GM12865 (cell line): ENCODE measurements at regions not wholly inside any gene's neighbourhood (a gene's known extent, or its start where the extent isn't known, plus 50 kb on each side); places are given as distances from the start of the nearest gene placed in this dataset.

ENCODE experiments used
- DNase-seq: peaks from one replicate; pipeline ENCODE4 v3.0.0; 2010; ENCODE audit warnings: low read depth
- H3K4me3 ChIP-seq: 2 replicates; pipeline ENCODE4 v1.5.1; 2011; ENCODE audit warnings: mild to moderate bottlenecking, low read depth, low read length, control low read depth
- CTCF ChIP-seq: IDR thresholded peaks from 2 replicates; pipeline ENCODE4 v1.5.1; 2011; ENCODE audit warnings: low read length, control low read depth, low read depth, inconsistent platforms; ENCODE audit not compliant: insufficient read depth; ENCODE audit errors: missing control alignments

DNA sequence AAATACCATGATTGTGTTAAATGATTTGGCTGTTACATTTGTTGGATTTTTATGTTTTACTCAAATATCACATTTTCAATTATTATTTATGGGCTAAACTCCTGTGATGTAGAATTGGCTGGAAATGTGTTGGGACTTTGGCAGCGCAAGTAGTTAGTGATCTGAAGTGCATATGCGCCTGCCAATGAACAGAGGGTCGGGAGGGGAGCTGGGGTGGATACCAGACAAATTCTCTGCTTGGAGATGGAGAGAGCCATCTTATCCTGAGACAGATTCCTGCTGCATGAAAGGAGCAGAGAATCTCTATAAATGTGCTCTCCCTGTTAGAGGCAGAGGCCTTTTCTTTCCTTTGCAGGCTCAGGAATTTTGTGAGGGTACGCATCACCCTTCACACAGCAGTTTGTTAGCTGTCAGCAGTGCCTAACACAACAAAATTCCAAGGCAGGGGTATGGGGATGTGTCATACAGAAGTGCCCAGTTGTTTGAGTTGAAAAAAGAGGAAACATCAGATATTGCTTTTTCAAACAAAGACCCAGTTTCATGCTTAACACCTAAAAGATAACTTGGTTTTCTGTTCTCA lies 489.1 kb downstream of the CSNK1G3 start:
- no peak for TF ChIP-seq CTCF
- DNase-seq = no peak
- H3K4me3 ChIP-seq = no peak overlapping the region

GRCh38 chr5:124000538-124000937 lies 488.6 kb downstream of the CSNK1G3 start:
- no peak for TF ChIP-seq CTCF
- no peak overlapping the region for H3K4me3 ChIP-seq
- DNase-seq = no peak

GRCh38 chr5:123997462-123998215 lies 485.7 kb downstream of the CSNK1G3 start:
- no peak overlapping the region for H3K4me3 ChIP-seq
- DNase-seq = no peak
- TF ChIP-seq CTCF = no peak

DNA sequence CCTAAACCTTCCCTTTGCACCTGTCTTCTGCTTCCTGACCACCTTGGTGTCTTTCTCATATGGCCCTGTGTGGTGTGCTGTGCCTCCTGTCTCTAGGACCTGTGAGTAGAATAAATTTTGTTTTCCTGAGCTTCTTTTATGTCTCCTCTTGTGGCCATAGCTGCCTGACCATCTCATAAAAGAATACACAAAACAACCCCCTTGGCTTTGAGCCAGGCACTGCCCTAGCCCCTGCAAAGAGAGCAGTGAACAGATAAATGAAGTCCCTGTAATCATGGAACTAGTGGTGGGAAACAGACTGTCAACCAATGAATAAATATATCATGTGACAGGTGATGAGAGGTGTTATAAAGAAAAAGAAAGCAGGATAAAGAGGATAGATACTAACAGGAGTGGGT lies 485.1 kb downstream of the CSNK1G3 start:
- no peak for DNase-seq
- TF ChIP-seq CTCF = no peak
- no peak overlapping the region for H3K4me3 ChIP-seq

GRCh38 chr5:123992641-123993040 lies 480.7 kb downstream of the CSNK1G3 start:
- no peak for TF ChIP-seq CTCF
- no peak for DNase-seq
- no peak overlapping the region for H3K4me3 ChIP-seq

DNA sequence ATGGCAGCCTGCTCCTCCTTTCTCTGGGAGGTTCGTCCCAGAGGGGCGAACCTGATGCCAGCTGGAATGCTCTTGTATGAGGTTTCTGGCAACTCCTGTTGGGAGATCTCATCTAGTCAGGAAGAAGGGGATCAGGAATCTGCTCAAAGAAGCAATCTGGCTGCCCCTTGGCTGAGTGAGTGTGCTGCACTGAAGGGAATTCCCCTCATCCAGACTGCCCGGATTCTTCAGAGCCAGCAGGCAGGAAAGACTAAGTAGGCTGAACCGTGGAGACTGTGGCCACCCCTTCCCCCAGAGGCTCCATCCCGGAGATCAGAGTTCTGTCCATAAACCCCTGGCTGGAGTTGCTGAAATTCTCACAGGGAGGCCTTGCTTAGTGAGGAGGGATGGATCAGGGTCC lies 476.0 kb downstream of the CSNK1G3 start:
- no peak for DNase-seq
- TF ChIP-seq CTCF = no peak
- no peak overlapping the region for H3K4me3 ChIP-seq
